GM23338 (cell line): ENCODE measurements at regions not wholly inside any gene's neighbourhood (a gene's known extent, or its start where the extent isn't known, plus 50 kb on each side); places are given as distances from the start of the nearest gene placed in this dataset.

Experiments used
- ATAC-seq: fragments of 200-7000 bp; cut with Tn5 transposase; 3 replicates; pipeline ENCODE4 v1.9.1; 2020
- DNase-seq: peaks from one replicate; pipeline ENCODE4 v3.0.0-alpha.2; 2015; ENCODE audit warnings: low spot score
- H2AFZ ChIP-seq: fragments of 200-600 bp; sonication (generic); 2 replicates; pipeline ENCODE4 v1.8.0; 2016; ENCODE audit warnings: antibody characterized with exemption, mild to moderate bottlenecking, moderate library complexity
- H3F3A ChIP-seq: fragments of 200-600 bp; sonication (generic); replicated peaks from 2 replicates; pipeline ENCODE4 v1.8.0; 2017; ENCODE audit warnings: antibody characterized with exemption, mixed run types, low read depth
- H3K27ac ChIP-seq: fragments of 200-600 bp; sonication (generic); 2 replicates; pipeline ENCODE4 v1.6.1; 2016; ENCODE audit warnings: low read depth
- H3K27me3 ChIP-seq: fragments of 200-600 bp; sonication (generic); 2 replicates; pipeline ENCODE4 v1.8.0; 2016; ENCODE audit warnings: mild to moderate bottlenecking, mixed run types, moderate library complexity; ENCODE audit not compliant: insufficient read depth
- H3K36me3 ChIP-seq: fragments of 200-600 bp; sonication (generic); 2 replicates; pipeline ENCODE4 v1.8.0; 2016; ENCODE audit warnings: mild to moderate bottlenecking; ENCODE audit not compliant: insufficient read depth
- H3K4me1 ChIP-seq: fragments of 200-600 bp; sonication (generic); 2 replicates; pipeline ENCODE4 v1.8.0; 2016; ENCODE audit warnings: mild to moderate bottlenecking, moderate library complexity; ENCODE audit not compliant: insufficient read depth
- H3K4me2 ChIP-seq: fragments of 200-600 bp; sonication (generic); 2 replicates; pipeline ENCODE4 v1.7.1; 2017; ENCODE audit warnings: mixed run types
- H3K4me3 ChIP-seq: fragments of 200-600 bp; sonication (generic); 2 replicates; pipeline ENCODE4 v1.6.1; 2016; ENCODE audit warnings: mixed run types
- H3K79me2 ChIP-seq: fragments of 200-600 bp; sonication (generic); replicated peaks from 2 replicates; pipeline ENCODE4 v1.8.0; 2017; ENCODE audit warnings: mild to moderate bottlenecking; ENCODE audit not compliant: insufficient read depth
- H3K9me2 ChIP-seq: fragments of 200-600 bp; sonication (generic); 2 replicates; pipeline ENCODE4 v1.8.0; 2017; ENCODE audit not compliant: insufficient read depth
- H4K20me1 ChIP-seq: fragments of 200-600 bp; sonication (generic); replicated peaks from 2 replicates; pipeline ENCODE4 v1.8.0; 2017; ENCODE audit warnings: mild to moderate bottlenecking; ENCODE audit not compliant: insufficient read depth
- H3K27ac Mint-ChIP-seq: 2 replicates; pipeline ENCODE4 v1.8.0; 2020; ENCODE audit warnings: inconsistent platforms, mild to moderate bottlenecking, moderate library complexity, mixed read lengths
- H3K27me3 Mint-ChIP-seq: 3 replicates; pipeline ENCODE4 v1.8.0; 2022; ENCODE audit warnings: low read depth, mild to moderate bottlenecking, moderate library complexity, mixed read lengths, inconsistent platforms; ENCODE audit not compliant: insufficient read depth, poor library complexity
- H3K36me3 Mint-ChIP-seq: 3 replicates; pipeline ENCODE4 v1.8.0; 2021; ENCODE audit warnings: low read depth, mild to moderate bottlenecking, inconsistent platforms, moderate library complexity, mixed read lengths
- H3K4me1 Mint-ChIP-seq: 3 replicates; pipeline ENCODE4 v1.8.0; 2020; ENCODE audit warnings: mild to moderate bottlenecking, inconsistent platforms, mixed read lengths
- H3K4me3 Mint-ChIP-seq: 3 replicates; pipeline ENCODE4 v1.8.0; 2021; ENCODE audit warnings: moderate library complexity, mild to moderate bottlenecking, inconsistent platforms, mixed read lengths
- H3K9me3 Mint-ChIP-seq: 3 replicates; pipeline ENCODE4 v1.8.0; 2020; ENCODE audit warnings: moderate library complexity, mild to moderate bottlenecking, inconsistent platforms, mixed read lengths
- CREB1 ChIP-seq: fragments of 250-450 bp; sonication (Bioruptor Pico); IDR thresholded peaks from 2 replicates; pipeline ENCODE4 v1.5.0; 2020; ENCODE audit warnings: low read depth, mild to moderate bottlenecking, moderate library complexity
- CTCF ChIP-seq, 2 experiments: fragments of 200-600 bp in 1 of 2; sonication (generic) in 1 of 2; conservative IDR thresholded peaks; 2 replicates each; pipeline versions ENCODE4 v1.5.1 to v1.6.1; 2016 to 2017; ENCODE audit warnings: antibody characterized with exemption in 2 of 2, low read depth in 2 of 2, mild to moderate bottlenecking in 2 of 2, moderate library complexity in 1 of 2
- EZH2 ChIP-seq: fragments of 200-600 bp; sonication (generic); IDR thresholded peaks from one replicate; pipeline ENCODE4 v1.8.0; 2017; ENCODE audit warnings: antibody characterized with exemption, mild to moderate bottlenecking, low read depth; ENCODE audit not compliant: unreplicated experiment
- EZH2phosphoT487 ChIP-seq: fragments of 200-600 bp; sonication (generic); IDR thresholded peaks from one replicate; pipeline ENCODE4 v1.8.1; 2018; ENCODE audit warnings: antibody characterized with exemption; ENCODE audit not compliant: unreplicated experiment
- JUNB ChIP-seq: IDR thresholded peaks from one replicate; pipeline ENCODE4 v1.6.1; 2016; ENCODE audit warnings: antibody characterized with exemption; ENCODE audit not compliant: unreplicated experiment
- NANOG ChIP-seq: IDR thresholded peaks from 2 replicates; pipeline ENCODE4 v1.6.1; 2016; ENCODE audit warnings: antibody characterized with exemption, borderline replicate concordance
- POLR2AphosphoS5 ChIP-seq: IDR thresholded peaks from 2 replicates; pipeline ENCODE4 v1.6.1; 2016; ENCODE audit warnings: antibody characterized with exemption, low read depth
- STAT1 ChIP-seq: IDR thresholded peaks from one replicate; pipeline ENCODE4 v1.6.1; 2016; ENCODE audit warnings: antibody characterized with exemption; ENCODE audit not compliant: unreplicated experiment
- ZNF114 ChIP-seq: fragments of 250-450 bp; sonication (Bioruptor Pico); IDR thresholded peaks from 2 replicates; pipeline ENCODE4 v1.5.0; 2020; ENCODE audit warnings: mild to moderate bottlenecking, moderate library complexity
- ZNF331 ChIP-seq: fragments of 250-450 bp; sonication (Bioruptor Pico); IDR thresholded peaks from 2 replicates; pipeline ENCODE4 v1.5.0; 2020; ENCODE audit warnings: low read depth, mild to moderate bottlenecking, moderate library complexity
- ZNF462 ChIP-seq: fragments of 250-450 bp; sonication (Bioruptor Pico); IDR thresholded peaks from 2 replicates; pipeline ENCODE4 v1.5.0; 2020; ENCODE audit warnings: mild to moderate bottlenecking, moderate library complexity
- TF ChIP-seq, protein P1 (sequence below): IDR thresholded peaks from one replicate; pipeline ENCODE4 v1.6.1; 2018; ENCODE audit warnings: antibody characterized with exemption; ENCODE audit not compliant: unreplicated experiment
- TF ChIP-seq, protein P2 (sequence below): IDR thresholded peaks from 2 replicates; pipeline ENCODE4 v1.6.1; 2016; ENCODE audit warnings: antibody characterized with exemption

GRCh38 chr5:124480022-124480421, 266.4 kb downstream of the ZNF608 start:
- Mint-ChIP-seq H3K36me3 (peaks cover 3% of the 10 kb centered on the region; the same call in 1 of the 3 replicates), H3K4me1 (peaks cover 21% of the 10 kb centered on the region), H3K4me3 (no peak overlapping the region), H3K27me3 (no peaks in the 10 kb centered on the region), H3K9me3 (no peaks in the 10 kb centered on the region; the same call in 2 of the 3 replicates), H3K27ac (no peak overlapping the region)
- ATAC-seq (no peak), DNase-seq (no peak)
- H2AFZ ChIP-seq, result no peak overlapping the region
- no peaks in the 10 kb centered on the region for H3K36me3 ChIP-seq
- no peaks in the 10 kb centered on the region for H4K20me1 ChIP-seq
- H3K4me3 ChIP-seq, result no peak overlapping the region
- peaks cover 22% of the 10 kb centered on the region for H3K4me1 ChIP-seq
- H3K27me3 ChIP-seq, result no peaks in the 10 kb centered on the region
- no peaks in the 10 kb centered on the region for H3K79me2 ChIP-seq
- H3K4me2 ChIP-seq, result no peak overlapping the region
- peaks cover 19% of the 10 kb centered on the region for H3K9me2 ChIP-seq
- no peak overlapping the region for H3K27ac ChIP-seq
- TF ChIP-seq CREB1 (CRISPR knock-in tag) (no peak), ZNF114 (CRISPR knock-in tag) (no peak), NANOG (no peak), ZNF462 (CRISPR knock-in tag) (no peak), JUNB (no peak), ZNF331 (CRISPR knock-in tag) (no peak), EZH2 (no peak), EZH2phosphoT487 (no peak), POLR2AphosphoS5 (no peak), CTCF (conservative IDR thresholded peaks at IDR 0.05; ENCODE audit: low read depth in 2 of 2) (no peak), STAT1 (no peak)
- TF ChIP-seq, protein P1, sequence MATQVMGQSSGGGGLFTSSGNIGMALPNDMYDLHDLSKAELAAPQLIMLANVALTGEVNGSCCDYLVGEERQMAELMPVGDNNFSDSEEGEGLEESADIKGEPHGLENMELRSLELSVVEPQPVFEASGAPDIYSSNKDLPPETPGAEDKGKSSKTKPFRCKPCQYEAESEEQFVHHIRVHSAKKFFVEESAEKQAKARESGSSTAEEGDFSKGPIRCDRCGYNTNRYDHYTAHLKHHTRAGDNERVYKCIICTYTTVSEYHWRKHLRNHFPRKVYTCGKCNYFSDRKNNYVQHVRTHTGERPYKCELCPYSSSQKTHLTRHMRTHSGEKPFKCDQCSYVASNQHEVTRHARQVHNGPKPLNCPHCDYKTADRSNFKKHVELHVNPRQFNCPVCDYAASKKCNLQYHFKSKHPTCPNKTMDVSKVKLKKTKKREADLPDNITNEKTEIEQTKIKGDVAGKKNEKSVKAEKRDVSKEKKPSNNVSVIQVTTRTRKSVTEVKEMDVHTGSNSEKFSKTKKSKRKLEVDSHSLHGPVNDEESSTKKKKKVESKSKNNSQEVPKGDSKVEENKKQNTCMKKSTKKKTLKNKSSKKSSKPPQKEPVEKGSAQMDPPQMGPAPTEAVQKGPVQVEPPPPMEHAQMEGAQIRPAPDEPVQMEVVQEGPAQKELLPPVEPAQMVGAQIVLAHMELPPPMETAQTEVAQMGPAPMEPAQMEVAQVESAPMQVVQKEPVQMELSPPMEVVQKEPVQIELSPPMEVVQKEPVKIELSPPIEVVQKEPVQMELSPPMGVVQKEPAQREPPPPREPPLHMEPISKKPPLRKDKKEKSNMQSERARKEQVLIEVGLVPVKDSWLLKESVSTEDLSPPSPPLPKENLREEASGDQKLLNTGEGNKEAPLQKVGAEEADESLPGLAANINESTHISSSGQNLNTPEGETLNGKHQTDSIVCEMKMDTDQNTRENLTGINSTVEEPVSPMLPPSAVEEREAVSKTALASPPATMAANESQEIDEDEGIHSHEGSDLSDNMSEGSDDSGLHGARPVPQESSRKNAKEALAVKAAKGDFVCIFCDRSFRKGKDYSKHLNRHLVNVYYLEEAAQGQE, result no peak
- TF ChIP-seq, protein P2, sequence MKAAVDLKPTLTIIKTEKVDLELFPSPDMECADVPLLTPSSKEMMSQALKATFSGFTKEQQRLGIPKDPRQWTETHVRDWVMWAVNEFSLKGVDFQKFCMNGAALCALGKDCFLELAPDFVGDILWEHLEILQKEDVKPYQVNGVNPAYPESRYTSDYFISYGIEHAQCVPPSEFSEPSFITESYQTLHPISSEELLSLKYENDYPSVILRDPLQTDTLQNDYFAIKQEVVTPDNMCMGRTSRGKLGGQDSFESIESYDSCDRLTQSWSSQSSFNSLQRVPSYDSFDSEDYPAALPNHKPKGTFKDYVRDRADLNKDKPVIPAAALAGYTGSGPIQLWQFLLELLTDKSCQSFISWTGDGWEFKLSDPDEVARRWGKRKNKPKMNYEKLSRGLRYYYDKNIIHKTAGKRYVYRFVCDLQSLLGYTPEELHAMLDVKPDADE, result no peak
- no peaks in the 10 kb centered on the region; the same call in 1 of the 2 replicates for H3F3A ChIP-seq
